ENCODE measurements at regions not wholly inside any gene's neighbourhood (a gene's known extent, or its start where the extent isn't known, plus 50 kb on each side); places are given as distances from the start of the nearest gene placed in this dataset.

- no peaks in the 10 kb centered on the region for H3K4me1 ChIP-seq
- no peak for ATAC-seq
- DNase-seq, result no peak
- H3K4me3 ChIP-seq, result no peak overlapping the region
- H3K36me3 ChIP-seq, result no peaks in the 10 kb centered on the region
- intact Hi-C loops (cut with DNase I), result no loop called here
- TF ChIP-seq CTCF (IDR thresholded peaks at IDR 0.05) (no peak), POLR2A (IDR thresholded peaks at IDR 0.05) (no peak)
- H3K27me3 ChIP-seq, result no peaks in the 10 kb centered on the region
- no peak overlapping the region for H3K27ac ChIP-seq
- no peaks in the 10 kb centered on the region for H3K9me3 ChIP-seq
- 60 to 64% (median 62%) methylated on average over 1 of the region's 1 CpG for WGBS, 4 donors
Observed at GRCh38 chr11:79897896-79898295, 457.1 kb upstream of the TENM4 start.

- TF ChIP-seq POLR2A (IDR thresholded peaks at IDR 0.05), result no peak
- no peak for DNase-seq
- no peaks in the 10 kb centered on the region for H3K9me3 ChIP-seq
- H3K36me3 ChIP-seq, result no peaks in the 10 kb centered on the region
- H3K4me3 ChIP-seq, result no peak overlapping the region
- no peak for ATAC-seq
- intact Hi-C loops (cut with DNase I), result no loop called here
- no peaks in the 10 kb centered on the region for H3K27me3 ChIP-seq
- no peaks in the 10 kb centered on the region for H3K4me1 ChIP-seq
- no peak overlapping the region for H3K27ac ChIP-seq
Observed at GRCh38 chr11:79896258-79896657, 455.4 kb upstream of the TENM4 start.

- intact Hi-C loops (cut with DNase I), result no loop called here
Observed at GRCh38 chr11:79894111-79894510, 453.3 kb upstream of the TENM4 start.

GRCh38 chr11:79890272-79890671 lies 449.4 kb upstream of the TENM4 start:
- DNase-seq (no peak), ATAC-seq (no peak)
- 47 to 62% (median 56%) methylated on average over 1 of the region's 1 CpG for WGBS, 4 donors
- Histone ChIP-seq H3K4me3 (no peak overlapping the region), H3K4me1 (no peaks in the 10 kb centered on the region), H3K36me3 (no peaks in the 10 kb centered on the region), H3K9me3 (no peaks in the 10 kb centered on the region), H3K27ac (no peak overlapping the region), H3K27me3 (no peaks in the 10 kb centered on the region)
- TF ChIP-seq CTCF (IDR thresholded peaks at IDR 0.05) (no peak), POLR2A (IDR thresholded peaks at IDR 0.05) (no peak)
- intact Hi-C loops (cut with DNase I), result no loop called here

More at GRCh38 chr11:79894111-79894510, 453.3 kb upstream of the TENM4 start:
- Histone ChIP-seq H3K36me3 (no peaks in the 10 kb centered on the region), H3K4me1 (no peaks in the 10 kb centered on the region), H3K27me3 (no peaks in the 10 kb centered on the region), H3K27ac (no peak overlapping the region), H3K4me3 (no peak overlapping the region), H3K9me3 (no peaks in the 10 kb centered on the region)
- ATAC-seq (no peak), DNase-seq (no peak)
- TF ChIP-seq POLR2A (IDR thresholded peaks at IDR 0.05), result no peak
- TF ChIP-seq CTCF (IDR thresholded peaks at IDR 0.05), result no peak
- WGBS, 4 donors, result 63 to 79% (median 73%) methylated on average over 3 of the region's 3 CpGs

GRCh38 chr11:79864882-79865281 lies 424.1 kb upstream of the TENM4 start:
- ATAC-seq, result no peak
- DNase-seq, result no peak
- intact Hi-C loops (cut with DNase I), result no loop called here
- no peak overlapping the region for H3K4me3 ChIP-seq
- H3K36me3 ChIP-seq, result no peaks in the 10 kb centered on the region
- WGBS, 4 donors, result 66 to 78% (median 73%) methylated on average over 4 to 6 of the region's 6 CpGs
- TF ChIP-seq POLR2A (IDR thresholded peaks at IDR 0.05) (no peak), CTCF (IDR thresholded peaks at IDR 0.05) (no peak)
- H3K27me3 ChIP-seq, result no peaks in the 10 kb centered on the region
- H3K27ac ChIP-seq, result no peak overlapping the region
- H3K4me1 ChIP-seq, result no peaks in the 10 kb centered on the region
- peaks cover 0 to 9% (median 0%) of the 10 kb centered on the region in 12 donors for H3K9me3 ChIP-seq

Data from heart left ventricle (tissue), 16 donors.